ENCODE measurements at regions not wholly inside any gene's neighbourhood (a gene's known extent, or its start where the extent isn't known, plus 50 kb on each side); places are given as distances from the start of the nearest gene placed in this dataset.
"Not testable (repeated sequence)": the region's sequence is repeated elsewhere in the genome, so short reads cannot be mapped to it uniquely, and the experiment has no call there.

DNA sequence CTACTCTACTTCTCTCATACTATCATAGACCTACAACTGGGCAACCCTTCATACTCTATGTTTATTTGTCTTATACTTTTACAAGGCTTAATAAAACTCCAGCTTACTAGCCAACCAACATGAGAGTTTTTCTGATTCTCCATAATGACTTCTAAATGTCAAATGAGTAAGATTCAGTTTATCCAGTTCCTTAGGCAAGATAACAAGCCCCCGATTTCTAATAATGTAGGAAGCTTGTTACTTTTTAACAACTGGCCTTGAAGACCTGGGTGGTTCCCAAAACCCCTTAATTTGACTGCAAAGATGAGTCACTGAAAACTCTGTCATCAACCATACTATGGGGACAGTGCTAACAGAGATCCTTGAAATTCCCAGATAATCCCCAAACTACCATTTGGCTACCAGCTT, 294.6 kb upstream of the ACTBL2 start:
- no peak for DNase-seq

GRCh38 chr5:57776035-57776434, 293.4 kb upstream of the ACTBL2 start:
- no peak for DNase-seq

DNA sequence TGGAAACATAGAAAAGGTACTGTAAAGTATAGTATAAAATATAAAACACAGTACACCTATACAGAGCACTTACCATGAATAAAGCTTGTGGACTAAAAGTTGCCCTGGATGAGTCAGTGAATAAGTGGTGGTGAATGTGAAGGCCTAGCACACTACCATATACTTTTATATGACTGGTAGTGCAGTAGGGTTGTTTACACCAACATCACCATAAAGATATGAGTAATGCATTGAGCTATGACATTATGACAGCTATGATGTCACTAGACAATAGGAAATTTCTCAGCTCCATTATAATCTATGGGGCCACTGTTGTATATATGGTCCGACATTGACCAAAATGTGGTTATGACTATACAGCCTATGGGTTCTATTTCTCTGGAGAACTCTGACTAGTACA, 291.8 kb upstream of the ACTBL2 start:
- DNase-seq: no peak

DNA sequence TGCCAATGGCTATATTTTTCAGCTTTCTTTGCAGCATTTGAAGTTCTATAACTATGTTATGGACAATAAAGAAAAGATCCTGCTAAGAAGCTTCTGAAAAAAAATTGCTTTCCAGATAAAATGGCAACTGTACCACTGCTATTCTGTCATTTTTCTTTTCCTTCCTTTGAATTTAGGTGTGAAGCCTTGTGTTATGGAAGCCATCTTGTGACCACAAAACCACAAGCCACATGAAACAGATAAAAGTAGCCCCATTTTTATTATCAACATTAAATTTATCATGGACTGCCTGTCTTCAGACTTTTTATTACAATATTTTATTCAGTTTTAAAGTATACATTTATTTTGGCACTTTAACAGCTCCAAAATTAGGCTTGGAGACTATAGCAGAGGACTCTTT, 289.9 kb upstream of the ACTBL2 start:
- DNase-seq: no peak

DNA sequence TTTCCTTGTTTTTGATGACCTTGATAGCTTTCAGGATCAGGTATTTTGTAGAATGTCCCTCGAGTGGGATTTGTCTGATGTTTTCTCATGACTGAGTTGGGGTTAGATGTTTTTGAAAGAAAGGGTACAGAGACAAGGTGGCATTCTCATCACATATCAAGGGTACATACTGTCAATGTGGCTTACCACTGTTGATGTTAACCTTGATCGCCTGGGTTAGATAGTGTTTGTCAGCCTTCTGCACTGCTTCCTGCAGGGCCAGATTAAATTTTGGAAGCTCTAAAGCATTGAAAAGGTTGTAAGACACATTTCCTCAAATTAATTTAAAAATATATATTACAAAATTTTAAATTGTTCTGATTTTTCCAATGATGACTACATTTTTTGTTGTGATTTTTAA, 287.4 kb upstream of the ACTBL2 start:
- no peak for DNase-seq

GRCh38 chr5:57768745-57769144, 286.1 kb upstream of the ACTBL2 start:
- DNase-seq: no peak

DNA sequence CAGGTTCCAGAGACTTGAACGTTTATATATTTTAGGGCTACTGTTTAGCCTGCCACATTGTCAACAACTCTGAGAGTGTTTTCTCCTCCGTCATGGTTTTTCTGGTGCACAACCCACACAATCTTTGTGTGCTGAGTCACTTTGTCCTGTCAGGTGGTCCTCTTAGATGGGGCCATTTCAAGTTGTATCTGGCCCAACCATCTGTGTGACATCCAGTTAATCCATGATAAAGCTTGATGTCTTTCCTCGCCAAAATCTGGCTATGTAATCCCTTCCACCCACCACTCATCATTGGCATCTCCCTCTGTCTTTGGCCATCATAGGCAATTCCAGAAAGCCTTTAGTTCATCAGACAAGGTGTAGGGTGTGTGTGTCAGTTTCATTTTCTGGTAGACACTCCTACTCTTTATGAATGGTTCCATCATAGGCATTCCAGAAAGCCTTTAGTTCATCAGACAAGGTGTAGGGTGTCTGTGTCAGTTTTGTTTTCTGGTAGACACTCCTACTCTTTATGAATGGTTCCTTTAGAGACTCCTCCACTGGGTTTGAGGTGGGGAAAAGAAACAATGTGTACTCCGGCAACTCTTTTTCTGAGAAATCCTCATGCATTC, 282.0 kb upstream of the ACTBL2 start:
- no peak for DNase-seq

GRCh38 chr5:57761513-57761912, 278.9 kb upstream of the ACTBL2 start:
- no peak for DNase-seq

GRCh38 chr5:57754616-57755015, 272.0 kb upstream of the ACTBL2 start:
- no peak for DNase-seq

DNA sequence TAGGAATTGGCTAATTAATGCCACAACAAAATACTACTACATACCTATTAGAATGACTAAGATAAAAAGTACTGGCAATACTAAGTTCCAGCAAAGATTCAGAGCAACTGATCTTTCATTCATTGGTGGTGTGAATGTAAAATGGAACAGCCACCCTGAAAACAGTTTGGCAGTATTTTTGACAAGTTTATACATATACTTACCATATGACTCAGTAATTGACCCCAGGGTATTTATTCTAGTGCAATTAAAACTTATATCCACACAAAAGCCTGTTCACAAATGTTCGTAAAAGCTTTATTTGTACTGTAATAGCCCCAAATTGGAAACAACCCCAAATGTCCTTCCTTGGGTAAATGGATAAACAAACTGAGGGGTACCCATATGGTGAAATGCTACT, 270.8 kb upstream of the ACTBL2 start:
- no peak for DNase-seq

DNA sequence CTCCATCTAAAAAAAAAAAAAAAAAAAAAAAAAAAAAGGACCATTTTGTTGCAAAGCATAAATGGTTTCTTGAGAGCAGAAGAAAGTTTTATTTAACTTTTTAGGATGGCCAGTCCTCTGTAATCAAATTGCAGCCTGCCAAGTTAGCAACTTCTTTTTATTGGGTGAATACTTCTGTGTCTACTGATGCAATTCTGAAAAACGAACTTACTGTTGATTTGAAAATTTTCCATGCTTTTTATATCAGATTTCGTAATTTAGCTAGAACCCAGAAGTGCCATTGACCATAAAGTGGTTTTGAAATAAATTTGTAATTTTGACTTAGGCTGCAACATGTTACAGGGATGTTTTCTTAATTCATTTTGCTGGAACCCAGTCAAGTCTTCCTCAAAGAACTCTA, 269.1 kb upstream of the ACTBL2 start:
- DNase-seq: no peak

- no peak for DNase-seq
Measured at GRCh38 chr5:57750891-57751290, 268.3 kb upstream of the ACTBL2 start.

DNA sequence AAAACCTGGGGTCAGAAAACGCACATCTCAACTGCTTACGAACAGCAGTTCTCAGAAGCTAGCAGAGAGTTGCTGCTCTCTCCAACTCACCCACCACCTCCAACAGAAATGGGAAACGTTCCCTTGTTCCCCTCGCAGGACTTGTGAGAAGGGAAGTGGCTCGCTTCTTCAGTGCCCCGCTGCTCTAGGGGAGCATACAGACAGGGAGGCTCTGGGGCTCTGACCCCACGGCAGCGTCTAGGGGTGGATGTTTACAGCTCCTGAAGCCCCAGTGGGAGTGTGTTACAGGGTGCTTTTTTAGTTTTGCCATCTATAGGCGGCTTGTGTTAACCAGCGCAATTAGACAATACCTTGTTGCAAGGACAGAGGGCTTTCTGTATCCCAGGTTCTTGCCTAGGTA, 267.7 kb upstream of the ACTBL2 start:
- no peak for DNase-seq

DNA sequence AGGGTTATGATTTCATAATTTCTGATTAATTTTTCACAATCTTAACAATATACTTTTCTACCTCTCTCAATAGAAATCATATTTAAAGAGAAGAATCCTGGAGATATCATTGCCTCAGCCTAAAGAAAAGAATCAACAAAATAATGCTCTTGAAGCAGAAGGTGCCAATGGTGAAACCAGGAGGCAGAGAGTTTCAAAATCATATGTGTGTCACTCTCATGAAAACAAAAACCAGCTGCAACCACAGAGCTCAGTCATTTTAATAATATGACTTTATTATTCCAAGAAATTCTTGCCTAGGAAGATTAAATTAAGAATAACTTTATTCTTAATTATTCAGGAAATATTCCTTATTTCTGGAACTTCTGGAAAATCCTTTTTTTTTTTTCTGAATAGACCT, 266.8 kb upstream of the ACTBL2 start:
- no peak for DNase-seq

- DNase-seq: no peak
Measured at GRCh38 chr5:57745700-57746651, 263.4 kb upstream of the ACTBL2 start.

DNA sequence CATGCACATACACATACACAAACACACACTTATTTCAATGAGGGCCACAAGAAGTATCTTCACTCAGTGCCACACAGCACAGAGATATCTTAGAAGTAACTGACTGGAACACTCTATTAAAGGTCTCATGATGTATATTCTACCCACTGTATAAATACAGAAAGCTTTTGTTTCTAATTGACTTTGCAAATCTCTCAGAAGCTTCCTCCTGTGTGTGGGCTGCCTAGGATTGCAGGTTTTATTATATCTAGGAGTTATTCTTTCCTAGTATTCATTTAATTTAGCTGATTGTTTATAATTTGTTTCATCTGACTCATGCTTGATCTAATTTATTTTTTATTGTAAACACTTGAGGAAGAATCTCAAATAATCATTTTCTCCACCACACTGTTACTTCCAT, 262.4 kb upstream of the ACTBL2 start:
- no peak for DNase-seq

DNA sequence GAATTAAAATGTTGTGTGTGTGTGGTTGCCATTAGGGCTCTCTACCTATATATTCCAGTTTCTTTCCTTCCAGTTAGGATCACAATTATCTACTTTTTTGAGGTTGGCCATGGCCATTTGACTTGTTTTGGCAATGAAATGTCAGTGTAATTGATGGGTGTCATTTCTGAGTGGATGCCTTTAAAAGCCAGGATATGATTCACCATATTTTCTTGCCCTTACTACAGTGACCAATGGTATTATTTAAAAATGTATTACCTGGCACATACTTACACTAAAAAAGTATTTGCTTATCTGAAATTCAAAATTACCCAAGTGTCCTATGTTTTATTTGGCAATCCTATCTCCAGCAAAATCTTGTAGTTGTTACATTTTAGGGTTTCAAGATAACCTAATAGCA, 258.7 kb upstream of the ACTBL2 start:
- no peak for DNase-seq

GRCh38 chr5:57738787-57739186, 256.2 kb upstream of the ACTBL2 start:
- no peak for DNase-seq

DNA sequence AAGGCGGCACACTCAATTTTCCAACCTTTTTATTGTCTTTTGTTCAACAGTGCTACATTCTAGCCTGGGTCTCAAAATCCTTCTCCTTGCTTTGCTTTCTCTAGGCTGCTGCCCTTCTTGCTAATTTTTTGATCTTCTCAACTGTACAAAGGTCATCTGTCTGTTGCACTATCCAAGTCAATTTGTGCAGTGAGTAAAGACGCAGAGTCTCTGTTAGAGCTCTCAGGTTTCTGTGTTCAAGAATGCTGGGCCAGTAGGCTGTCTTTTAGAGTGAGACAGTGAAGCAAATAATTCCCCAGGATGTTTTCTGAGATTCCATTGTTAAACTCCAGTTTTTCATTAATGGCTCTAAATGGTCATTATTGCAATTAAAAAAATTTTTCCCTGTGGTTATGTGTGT, 255.7 kb upstream of the ACTBL2 start:
- DNase-seq: no peak

- no peak for DNase-seq
Measured at GRCh38 chr5:57736716-57737115, 254.1 kb upstream of the ACTBL2 start.

DNA sequence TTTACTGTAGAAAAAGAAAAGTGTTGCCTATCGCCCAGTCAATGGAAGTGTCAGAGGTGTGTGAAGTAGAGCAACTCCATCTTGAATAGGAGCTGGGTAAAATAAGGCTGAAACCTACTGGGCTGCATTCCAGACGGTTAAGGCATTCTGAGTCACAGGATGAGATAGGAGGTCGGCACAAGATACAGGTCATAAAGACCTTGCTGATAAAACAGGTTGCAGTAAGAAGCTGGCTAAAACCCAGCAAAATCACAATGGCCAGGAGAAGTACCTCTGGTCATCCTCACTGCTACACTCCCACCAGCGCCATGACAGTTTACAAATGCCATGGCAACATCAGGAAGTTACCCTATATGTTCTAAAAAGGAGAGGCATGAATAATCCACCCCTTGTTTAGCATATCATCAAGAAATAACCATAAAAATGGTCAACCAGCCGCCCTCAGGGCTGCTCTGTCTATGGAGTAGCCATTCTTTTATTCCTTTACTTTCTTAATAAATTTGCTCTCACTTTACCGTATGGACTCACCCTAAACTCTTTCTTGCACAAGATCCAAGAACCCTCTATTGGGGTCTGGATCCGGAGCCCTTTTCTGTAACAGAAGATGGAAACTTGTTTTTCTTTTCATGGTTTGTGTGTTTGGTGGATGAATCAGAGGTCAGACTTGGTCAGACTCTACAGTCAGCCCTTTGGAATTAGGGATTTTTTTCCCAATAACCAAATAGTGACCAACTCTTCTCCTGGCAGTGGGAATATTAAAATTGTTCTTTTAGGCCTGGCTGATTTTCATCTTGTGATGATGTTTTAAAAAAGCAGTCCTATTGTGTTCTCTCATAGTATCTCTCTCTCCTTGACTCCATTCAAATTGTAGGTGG, 252.9 kb upstream of the ACTBL2 start:
- DNase-seq: not testable (repeated sequence)

- no peak for DNase-seq
Measured at GRCh38 chr5:57734296-57734695, 251.7 kb upstream of the ACTBL2 start.

DNA sequence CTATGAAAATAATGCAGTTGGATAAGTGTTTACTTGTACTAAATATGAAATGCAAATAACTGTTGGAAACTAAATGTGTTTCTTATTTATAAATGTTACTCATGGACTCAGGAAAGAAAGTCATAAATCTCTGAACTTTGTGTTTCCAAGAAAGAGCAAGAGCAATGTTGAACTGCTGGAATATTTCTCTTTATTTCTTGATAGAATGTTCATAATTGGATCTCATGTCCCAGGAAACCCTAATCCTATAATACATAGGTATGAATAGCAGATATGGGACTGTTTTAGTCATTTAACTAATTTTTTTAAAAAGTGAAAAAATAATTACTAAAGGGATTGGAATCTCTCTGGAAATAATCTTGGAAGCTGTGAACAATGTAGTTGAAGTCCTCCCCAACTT, 245.0 kb upstream of the ACTBL2 start:
- DNase-seq: no peak
